Activated CD4-positive, alpha-beta T cell treated with anti-CD3 and anti-CD28 coated beads for 36 hours (primary cell): ENCODE measurements at regions not wholly inside any gene's neighbourhood (a gene's known extent, or its start where the extent isn't known, plus 50 kb on each side); places are given as distances from the start of the nearest gene placed in this dataset.
A peak's percentile ranks its signal among the peaks of the same experiment; 100 is the strongest.
"Not testable (repeated sequence)": the region's sequence is repeated elsewhere in the genome, so short reads cannot be mapped to it uniquely, and the experiment has no call there.

Experiments
- ATAC-seq: fragments of 200-7000 bp; cut with Tn5 transposase; one replicate; pipeline ENCODE4 v1.10.0; 2021; ENCODE audit warnings: mild to moderate bottlenecking, moderate library complexity
- CTCF ChIA-PET: fragments of 350-600 bp; sonication (Branson Sonifier 250); formaldehyde crosslinking; loops from one replicate; lab custom pipeline; 2021; ENCODE audit warnings: antibody characterized with exemption; lab: Charles Lee
- POLR2A ChIA-PET: fragments of 350-600 bp; sonication (Branson Sonifier 250); formaldehyde crosslinking; loops from one replicate; lab custom pipeline; 2021; ENCODE audit warnings: antibody characterized with exemption, inconsistent platforms; lab: Charles Lee
- DNase-seq: peaks from one replicate; pipeline ENCODE4 v3.0.0-alpha.2; 2020
- H3K27ac Mint-ChIP-seq: one replicate; pipeline ENCODE4 v1.8.0; 2021; ENCODE audit warnings: mixed read lengths
- H3K27me3 Mint-ChIP-seq: one replicate; pipeline ENCODE4 v1.8.0; 2021; ENCODE audit warnings: mixed read lengths
- H3K36me3 Mint-ChIP-seq: one replicate; pipeline ENCODE4 v1.8.0; 2021; ENCODE audit warnings: low read depth, mixed read lengths
- H3K4me1 Mint-ChIP-seq: one replicate; pipeline ENCODE4 v1.8.0; 2021; ENCODE audit warnings: mixed read lengths
- H3K4me3 Mint-ChIP-seq: one replicate; pipeline ENCODE4 v1.8.0; 2021; ENCODE audit warnings: mild to moderate bottlenecking, moderate library complexity, mixed read lengths
- H3K9me3 Mint-ChIP-seq: one replicate; pipeline ENCODE4 v1.8.0; 2021; ENCODE audit warnings: low read depth, mixed read lengths
- intact Hi-C, 2 experiments: fragments of 100-400 bp; cut with DNase I in 1 of 2; cut with micrococcal nuclease in 1 of 2; formaldehyde crosslinking; loops; one replicate each; pipeline versions ENCODE4 v1.14.2 to v1.15.1; 2022 to 2024; cut with DNase I, micrococcal nuclease

DNA sequence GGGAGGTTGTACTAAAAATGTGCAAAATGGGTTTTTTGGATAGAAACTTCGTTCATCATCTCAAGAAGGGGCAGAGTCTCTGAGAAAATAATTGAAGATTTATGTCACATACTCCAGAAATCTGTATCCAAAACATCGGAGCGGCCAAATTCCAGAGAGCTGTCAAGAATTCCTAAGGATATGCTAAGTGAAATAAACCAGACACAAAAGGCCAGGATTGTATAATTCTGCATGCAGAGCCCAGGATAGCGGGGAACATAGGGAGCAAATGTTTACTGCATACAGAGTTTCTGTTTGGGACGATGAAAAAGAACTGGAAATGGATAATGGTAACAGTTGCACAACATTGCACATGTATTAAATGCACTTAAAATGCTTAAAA lies 224.2 kb upstream of the AUTS2 start:
- POLR2A ChIA-PET, result no interaction called here
- H3K27ac Mint-ChIP-seq, result no peak overlapping the region
- DNase-seq, result no peak
- H3K36me3 Mint-ChIP-seq, result no peaks in the 10 kb centered on the region
- no peaks in the 10 kb centered on the region for H3K9me3 Mint-ChIP-seq
- no peaks in the 10 kb centered on the region for H3K4me1 Mint-ChIP-seq
- no peaks in the 10 kb centered on the region for H3K27me3 Mint-ChIP-seq
- intact Hi-C loops, result no loop called here
- CTCF ChIA-PET, result no interaction called here
- no peak for ATAC-seq
- no peak overlapping the region for H3K4me3 Mint-ChIP-seq

DNA sequence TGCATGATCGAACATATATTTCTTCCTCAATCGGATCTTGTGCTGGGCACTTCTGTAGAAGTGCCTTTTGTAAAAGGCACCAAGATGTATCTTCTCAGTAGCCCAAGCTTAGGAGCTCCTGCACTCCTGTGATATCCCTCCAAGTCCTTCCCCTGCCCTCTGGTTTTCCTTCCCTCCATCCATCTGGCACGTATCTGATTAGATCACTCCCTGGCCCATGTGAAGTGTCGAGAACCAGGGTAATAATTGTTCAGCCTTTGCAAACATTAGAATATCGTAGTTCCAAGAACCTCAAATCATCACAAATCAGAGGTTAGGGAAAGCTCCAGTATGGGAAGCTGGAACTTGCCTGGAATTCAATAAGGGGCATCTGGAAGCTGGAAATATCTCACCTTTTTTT lies 221.1 kb upstream of the AUTS2 start:
- ATAC-seq (no peak), DNase-seq (no peak)
- POLR2A ChIA-PET, result interaction anchor here (0.6 kb wide), 1 partner anchor 14 kb away, joined by 4 read pairs; no protein-coding TSS in a partner anchor
- intact Hi-C loops, result no loop called here
- Mint-ChIP-seq H3K27ac (no peak overlapping the region), H3K27me3 (no peaks in the 10 kb centered on the region), H3K4me3 (no peak overlapping the region), H3K4me1 (no peaks in the 10 kb centered on the region), H3K36me3 (no peaks in the 10 kb centered on the region), H3K9me3 (no peaks in the 10 kb centered on the region)
- CTCF ChIA-PET, result no interaction called here

DNA sequence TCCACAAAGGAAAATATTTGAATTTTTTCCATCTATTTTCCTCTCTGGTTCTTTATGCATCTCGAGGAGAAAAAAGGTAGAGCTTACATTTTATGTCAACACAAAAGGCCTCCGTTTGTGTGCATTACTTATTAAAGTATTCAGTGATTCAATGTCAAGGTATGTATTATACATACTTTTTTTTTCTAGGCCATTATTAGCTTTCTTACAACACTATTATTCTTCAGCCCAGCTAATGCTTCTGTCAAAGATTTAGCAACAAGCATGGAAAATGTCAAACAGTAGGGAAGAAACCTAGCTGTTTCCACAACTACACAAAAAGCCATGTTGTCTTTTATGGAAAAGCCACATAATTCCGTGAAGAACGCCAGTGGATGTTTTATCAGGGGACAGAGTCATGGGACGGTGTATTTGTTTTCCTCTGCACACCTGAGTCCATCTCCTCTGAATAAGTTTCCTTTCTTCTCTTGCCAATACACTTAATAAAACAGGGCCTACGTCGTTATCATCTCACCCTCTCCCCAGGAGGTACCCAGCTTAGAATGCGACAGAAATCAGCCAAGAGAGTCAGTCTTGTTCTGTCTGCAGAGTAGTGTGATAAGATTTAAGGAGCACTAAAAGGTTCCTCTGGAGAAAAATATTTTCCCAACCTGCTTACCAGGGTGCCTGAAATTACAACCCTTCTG lies 209.7 kb upstream of the AUTS2 start:
- POLR2A ChIA-PET, result no interaction called here
- CTCF ChIA-PET, result interaction anchor here (0.8 kb wide), 1 partner anchor 1901 kb away, joined by 3 read pairs; no protein-coding TSS in a partner anchor
- H3K4me1 Mint-ChIP-seq, result no peaks in the 10 kb centered on the region

DNA sequence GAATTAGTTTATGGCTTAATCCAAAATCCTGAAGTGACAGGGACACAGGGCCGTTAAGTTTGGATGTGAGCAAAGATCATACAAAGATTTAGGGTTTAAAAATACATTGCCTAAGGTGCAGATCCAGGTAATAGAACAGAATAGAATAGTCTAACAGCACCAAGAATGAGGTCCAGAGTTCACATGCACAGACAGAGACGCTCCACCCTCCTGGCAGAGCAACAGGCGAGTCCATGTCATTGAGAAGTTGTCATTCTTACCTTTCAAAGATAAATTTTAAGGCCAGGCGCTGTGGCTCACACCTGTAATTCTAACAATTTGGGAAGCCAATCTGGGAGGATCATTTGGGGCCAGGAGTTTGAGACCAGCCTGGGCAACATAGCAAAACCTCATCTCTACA lies 209.1 kb upstream of the AUTS2 start:
- CTCF ChIA-PET, result no interaction called here
- no peaks in the 10 kb centered on the region for H3K36me3 Mint-ChIP-seq
- H3K4me3 Mint-ChIP-seq, result no peak overlapping the region
- no peaks in the 10 kb centered on the region for H3K27me3 Mint-ChIP-seq
- no peak overlapping the region for H3K27ac Mint-ChIP-seq
- ATAC-seq, result no peak
- POLR2A ChIA-PET, result no interaction called here
- intact Hi-C loops, result no loop called here
- no peak for DNase-seq
- H3K9me3 Mint-ChIP-seq, result peaks cover 5% of the 10 kb centered on the region
- no peaks in the 10 kb centered on the region for H3K4me1 Mint-ChIP-seq

More for the DNA sequence above, 209.7 kb upstream of the AUTS2 start:
- H3K9me3 Mint-ChIP-seq, result peaks cover 5% of the 10 kb centered on the region
- intact Hi-C loops, result no loop called here
- H3K4me3 Mint-ChIP-seq, result no peak overlapping the region
- ATAC-seq, result no peak
- no peak overlapping the region for H3K27ac Mint-ChIP-seq
- H3K36me3 Mint-ChIP-seq, result no peaks in the 10 kb centered on the region
- DNase-seq, result no peak
- no peaks in the 10 kb centered on the region for H3K27me3 Mint-ChIP-seq

DNA sequence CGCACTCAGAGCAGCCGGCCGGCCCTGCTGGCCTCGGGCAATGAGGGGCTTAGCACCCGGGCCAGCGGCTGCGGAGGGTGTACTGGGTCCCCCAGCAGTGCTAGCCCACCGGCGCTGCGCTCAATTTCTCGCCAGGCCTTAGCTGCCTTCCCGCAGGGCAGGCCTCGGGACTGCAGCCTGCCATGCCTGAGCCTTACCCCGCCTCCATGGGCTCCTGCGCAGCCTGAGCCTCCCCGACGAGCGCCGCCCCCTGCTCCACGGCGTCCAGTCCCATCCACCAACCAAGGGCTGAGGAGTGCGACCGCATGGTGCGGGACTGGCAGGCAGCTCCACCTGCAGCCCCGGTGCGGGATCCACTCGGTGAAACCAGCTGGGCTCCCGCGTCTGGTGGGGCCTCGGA lies 204.4 kb upstream of the AUTS2 start:
- intact Hi-C loops, result not testable (repeated sequence)

DNA sequence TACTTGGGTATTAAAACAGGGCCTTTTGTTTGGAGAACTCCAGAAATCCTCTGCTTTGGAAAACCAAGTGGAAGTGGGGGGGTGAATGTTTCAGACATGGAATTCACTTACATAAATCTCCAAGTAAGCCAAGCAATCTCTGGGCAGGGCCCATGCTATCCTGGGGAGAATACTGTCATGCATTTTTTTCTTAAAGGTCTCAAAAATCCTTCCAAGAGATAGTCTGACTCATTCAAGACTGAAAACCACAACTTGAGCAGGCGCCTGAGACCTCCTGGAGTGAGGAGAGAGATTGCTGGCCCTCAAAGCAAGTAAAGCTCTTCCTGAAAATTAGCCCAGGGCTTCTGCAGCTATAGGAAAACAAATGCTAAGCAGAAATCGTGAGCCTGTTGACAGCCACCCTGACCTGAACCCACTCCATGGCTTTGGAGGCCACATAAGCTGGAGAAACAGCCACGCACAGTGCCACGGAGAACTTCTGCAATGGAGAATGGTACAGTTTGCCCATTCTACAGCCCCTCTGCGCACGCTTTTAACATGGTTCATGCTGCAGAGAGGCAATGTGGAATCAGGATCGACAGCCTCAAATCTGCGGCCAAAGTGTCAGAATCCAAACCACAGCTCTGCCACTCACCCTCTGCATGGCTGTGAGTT lies 203.1 kb upstream of the AUTS2 start:
- CTCF ChIA-PET, result no interaction called here
- no peak overlapping the region for H3K4me3 Mint-ChIP-seq
- ATAC-seq, result no peak

More for the DNA sequence above, 204.4 kb upstream of the AUTS2 start:
- CTCF ChIA-PET, H3K4me3 Mint-ChIP-seq, H3K4me1 Mint-ChIP-seq, ATAC-seq, POLR2A ChIA-PET, H3K36me3 Mint-ChIP-seq, H3K9me3 Mint-ChIP-seq, H3K27ac Mint-ChIP-seq, DNase-seq, H3K27me3 Mint-ChIP-seq: not testable (repeated sequence)

DNA sequence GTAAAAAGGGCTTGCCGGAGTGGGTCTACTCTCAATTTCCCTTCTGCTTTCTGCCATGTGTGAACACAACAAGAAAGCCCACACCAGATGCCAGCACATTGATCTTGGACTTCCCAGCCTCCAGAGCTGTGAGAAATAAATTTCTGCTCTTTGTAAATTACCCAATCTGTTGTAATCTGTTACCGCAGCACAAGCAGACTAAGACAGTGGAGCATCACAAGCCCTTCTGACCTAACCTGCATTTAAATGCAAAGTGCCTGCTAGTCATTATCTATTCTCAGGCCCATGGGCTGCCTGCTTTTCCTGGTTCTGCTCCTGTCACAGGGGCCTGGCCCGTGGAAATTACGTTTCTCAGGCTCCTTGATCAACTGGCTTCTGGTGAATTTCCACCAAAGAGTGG lies 199.3 kb upstream of the AUTS2 start:
- ATAC-seq (no peak), DNase-seq (no peak)
- Mint-ChIP-seq H3K4me3 (no peak overlapping the region), H3K4me1 (no peaks in the 10 kb centered on the region), H3K27me3 (peaks cover 2% of the 10 kb centered on the region), H3K9me3 (no peaks in the 10 kb centered on the region), H3K27ac (no peak overlapping the region), H3K36me3 (no peaks in the 10 kb centered on the region)
- ChIA-PET CTCF (no interaction called here), POLR2A (no interaction called here)
- intact Hi-C loops, result no loop called here

More for the DNA sequence above, 203.1 kb upstream of the AUTS2 start:
- Mint-ChIP-seq H3K36me3 (no peaks in the 10 kb centered on the region), H3K27ac (no peak overlapping the region), H3K4me1 (no peaks in the 10 kb centered on the region), H3K27me3 (peaks cover 2% of the 10 kb centered on the region), H3K9me3 (peaks cover 5% of the 10 kb centered on the region)
- DNase-seq, result no peak
- intact Hi-C loops, result no loop called here
- POLR2A ChIA-PET, result no interaction called here

DNA sequence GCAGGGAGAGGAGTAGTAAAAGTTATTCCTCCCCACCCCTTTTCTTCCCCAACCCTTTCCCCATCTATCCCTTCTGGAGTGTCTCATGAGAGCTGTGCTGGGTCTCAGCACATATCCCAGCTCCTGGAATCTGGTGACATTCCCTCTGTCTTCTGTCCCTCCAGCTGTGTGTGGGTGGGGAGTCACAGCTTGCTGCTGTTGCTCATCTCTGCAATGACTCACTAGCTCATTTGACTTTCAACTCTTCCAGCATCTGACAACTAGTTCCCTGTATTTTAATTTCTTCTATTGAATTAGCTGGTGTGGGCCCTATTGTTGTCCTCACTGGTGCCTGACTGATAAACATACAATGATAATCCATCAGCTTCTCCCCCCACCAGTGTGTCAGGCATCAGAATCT lies 198.9 kb upstream of the AUTS2 start:
- ATAC-seq (no peak), DNase-seq (peak; percentile 15)
- H3K4me3 Mint-ChIP-seq, result no peak overlapping the region
- peaks cover 2% of the 10 kb centered on the region for H3K27me3 Mint-ChIP-seq
- H3K4me1 Mint-ChIP-seq, result no peaks in the 10 kb centered on the region
- intact Hi-C loops, result no loop called here
- no peak overlapping the region for H3K27ac Mint-ChIP-seq
- H3K36me3 Mint-ChIP-seq, result no peaks in the 10 kb centered on the region
- H3K9me3 Mint-ChIP-seq, result no peaks in the 10 kb centered on the region
- ChIA-PET POLR2A (no interaction called here), CTCF (no interaction called here)

DNA sequence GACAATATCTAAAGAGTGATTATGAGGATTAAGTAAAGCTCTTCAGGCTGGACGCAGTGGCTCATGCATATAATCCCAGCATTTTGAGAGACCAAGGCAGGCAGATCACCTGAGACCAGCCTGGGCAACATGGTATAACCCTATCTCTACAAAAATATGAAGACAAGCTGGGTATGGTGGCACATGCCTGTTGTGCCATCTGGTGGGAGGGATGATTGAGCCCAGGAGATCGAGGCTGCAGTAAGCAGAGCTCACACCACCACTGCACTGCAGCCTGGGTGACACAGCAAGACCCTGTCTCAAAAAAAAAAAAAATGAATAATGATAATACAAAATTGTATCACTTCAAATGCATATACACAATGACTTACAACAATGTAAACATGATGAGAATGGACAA lies 195.6 kb upstream of the AUTS2 start:
- ATAC-seq, result no peak
- Mint-ChIP-seq H3K4me3 (no peak overlapping the region), H3K27me3 (no peaks in the 10 kb centered on the region), H3K9me3 (peaks cover 2% of the 10 kb centered on the region), H3K27ac (no peak overlapping the region), H3K4me1 (no peaks in the 10 kb centered on the region), H3K36me3 (no peaks in the 10 kb centered on the region)
- ChIA-PET POLR2A (no interaction called here), CTCF (interaction anchor here (0.6 kb wide), 2 partner anchors 52 to 218 kb away, joined by 3 read pairs; no protein-coding TSS in a partner anchor)
- intact Hi-C loops, result no loop called here
- DNase-seq, result no peak

DNA sequence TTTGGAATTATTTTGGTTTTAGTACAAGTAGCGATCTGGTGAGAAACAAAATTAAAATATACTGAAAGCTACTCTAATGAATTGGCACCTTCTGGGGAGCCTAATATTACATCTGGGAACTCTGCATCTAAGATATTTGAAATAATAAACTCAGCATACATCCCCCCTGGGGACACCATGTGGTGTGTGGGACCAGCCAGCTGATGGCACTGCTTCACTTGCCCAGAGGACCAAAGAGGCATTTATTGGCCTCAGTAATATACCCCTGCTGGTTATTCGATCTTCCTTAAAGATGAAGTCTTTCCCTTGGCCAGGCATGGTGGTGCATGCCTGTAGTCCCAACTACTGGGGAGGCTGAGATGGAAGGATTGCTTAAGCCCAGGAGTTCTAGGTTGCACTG lies 195.1 kb upstream of the AUTS2 start:
- Mint-ChIP-seq H3K9me3 (peaks cover 2% of the 10 kb centered on the region), H3K4me3 (no peak overlapping the region), H3K27me3 (no peaks in the 10 kb centered on the region), H3K36me3 (no peaks in the 10 kb centered on the region), H3K4me1 (no peaks in the 10 kb centered on the region), H3K27ac (no peak overlapping the region)
- ChIA-PET POLR2A (no interaction called here), CTCF (interaction anchor here (0.6 kb wide), 2 partner anchors 51 to 217 kb away, joined by 3 read pairs; no protein-coding TSS in a partner anchor)
- intact Hi-C loops, result no loop called here
- ATAC-seq, result no peak
- DNase-seq, result no peak

DNA sequence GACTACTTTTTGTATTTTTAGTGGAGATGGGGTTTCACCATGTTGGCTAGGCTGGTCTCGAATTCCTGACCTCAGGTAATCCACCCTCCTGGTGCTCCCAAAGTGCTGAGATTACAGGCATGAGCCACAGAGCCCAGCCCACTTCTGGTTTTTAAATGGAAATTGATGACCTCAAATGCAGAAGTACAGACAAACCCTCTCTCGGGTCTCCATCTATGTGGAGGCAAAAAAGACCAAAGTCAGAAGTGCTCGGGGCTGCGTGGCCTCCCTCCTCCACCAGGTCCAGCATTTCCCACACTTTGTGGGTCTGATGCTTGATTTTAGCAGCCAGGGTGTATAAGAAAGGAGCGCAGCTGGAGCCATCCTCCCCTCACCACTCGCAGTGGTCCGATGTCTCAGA lies 187.3 kb upstream of the AUTS2 start:
- Mint-ChIP-seq H3K27ac (no peak overlapping the region), H3K4me1 (peaks cover 4% of the 10 kb centered on the region), H3K27me3 (no peaks in the 10 kb centered on the region), H3K4me3 (no peak overlapping the region), H3K36me3 (no peaks in the 10 kb centered on the region), H3K9me3 (peaks cover 3% of the 10 kb centered on the region)
- intact Hi-C loops, result no loop called here
- DNase-seq (no peak), ATAC-seq (no peak)
- POLR2A ChIA-PET, result no interaction called here
- CTCF ChIA-PET, result no interaction called here

DNA sequence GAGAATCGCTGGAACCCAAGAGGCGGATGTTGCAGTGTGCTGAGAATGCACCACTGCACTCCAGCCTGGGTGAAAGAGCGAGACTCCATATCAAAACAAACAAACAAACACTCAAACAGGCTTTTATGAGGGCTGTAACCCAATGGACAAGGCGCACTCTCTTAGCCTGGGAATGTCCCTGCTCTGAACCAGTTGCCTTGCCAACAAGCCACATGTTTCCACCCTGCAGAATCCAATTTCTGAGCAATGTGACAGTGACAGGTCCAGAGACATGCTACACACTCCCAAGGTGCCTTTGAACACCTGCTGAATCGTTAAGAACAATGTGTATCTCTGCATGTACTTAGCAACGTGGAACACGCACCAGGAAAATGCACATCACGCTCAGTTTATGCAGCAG lies 186.8 kb upstream of the AUTS2 start:
- Mint-ChIP-seq H3K4me1 (peaks cover 4% of the 10 kb centered on the region), H3K36me3 (no peaks in the 10 kb centered on the region), H3K4me3 (no peak overlapping the region), H3K27ac (no peak overlapping the region), H3K27me3 (no peaks in the 10 kb centered on the region), H3K9me3 (peaks cover 3% of the 10 kb centered on the region)
- POLR2A ChIA-PET, result no interaction called here
- ATAC-seq, result no peak
- DNase-seq, result no peak
- intact Hi-C loops, result no loop called here
- CTCF ChIA-PET, result no interaction called here
